COLO829 (cell line): ENCODE measurements at regions not wholly inside any gene's neighbourhood (a gene's known extent, or its start where the extent isn't known, plus 50 kb on each side); places are given as distances from the start of the nearest gene placed in this dataset.

Experiments
- DNase-seq: peaks from one replicate; pipeline ENCODE4 v3.0.0; 2012; ENCODE audit warnings: low spot score

DNA sequence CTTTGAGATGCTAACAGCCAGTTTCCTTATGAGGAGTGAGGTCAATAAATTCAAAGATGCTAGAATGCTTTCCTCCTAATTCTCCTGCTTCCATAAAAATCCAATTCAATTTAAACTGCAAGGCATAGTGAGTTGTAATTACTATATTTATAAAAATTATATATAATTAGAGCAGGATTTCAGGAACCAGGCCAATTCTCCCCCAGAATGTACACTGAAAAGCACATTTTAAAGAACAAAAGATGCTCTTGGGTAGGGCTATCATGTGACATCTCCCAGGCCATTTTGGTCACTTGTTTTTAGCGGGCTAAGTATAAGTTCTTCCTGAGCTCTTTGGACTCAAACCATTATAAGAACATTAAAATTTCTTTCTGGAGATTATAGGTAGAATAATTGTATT is 195.7 kb upstream of the KCNG1 start:
- DNase-seq: no peak

DNA sequence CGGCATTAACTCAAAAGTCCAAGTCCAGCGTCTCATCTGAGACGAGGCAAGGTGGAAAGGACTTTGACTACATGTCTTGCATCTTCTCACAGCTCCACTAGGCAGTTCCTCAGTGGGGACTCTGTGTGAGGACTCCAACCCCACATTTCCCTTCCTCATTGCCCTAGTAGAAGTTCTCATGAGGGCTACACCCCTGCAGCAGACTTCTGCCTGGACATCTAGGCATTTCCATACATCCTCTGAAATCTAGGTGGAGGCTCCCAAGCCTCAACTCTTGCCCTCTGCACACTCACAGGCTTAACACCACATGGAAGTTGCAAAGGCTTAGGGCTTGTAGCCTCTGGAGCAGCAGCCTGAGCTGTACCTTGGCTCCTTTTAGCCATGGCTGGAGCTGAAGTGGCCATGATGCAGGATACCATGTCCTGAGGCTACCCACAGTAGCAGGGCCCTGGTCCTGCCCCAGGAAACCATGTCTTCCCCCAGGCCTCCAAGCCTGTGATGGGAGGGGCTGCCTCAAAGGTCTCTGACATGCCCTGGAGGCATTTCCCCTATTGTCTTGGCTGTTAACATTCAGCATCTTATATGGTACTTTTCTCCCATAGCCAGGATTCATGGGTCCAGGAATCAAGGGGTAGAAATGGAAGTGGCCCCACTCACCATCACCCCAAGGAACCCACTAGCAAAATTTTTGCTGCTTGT is 194.6 kb upstream of the KCNG1 start:
- DNase-seq: no peak

DNA sequence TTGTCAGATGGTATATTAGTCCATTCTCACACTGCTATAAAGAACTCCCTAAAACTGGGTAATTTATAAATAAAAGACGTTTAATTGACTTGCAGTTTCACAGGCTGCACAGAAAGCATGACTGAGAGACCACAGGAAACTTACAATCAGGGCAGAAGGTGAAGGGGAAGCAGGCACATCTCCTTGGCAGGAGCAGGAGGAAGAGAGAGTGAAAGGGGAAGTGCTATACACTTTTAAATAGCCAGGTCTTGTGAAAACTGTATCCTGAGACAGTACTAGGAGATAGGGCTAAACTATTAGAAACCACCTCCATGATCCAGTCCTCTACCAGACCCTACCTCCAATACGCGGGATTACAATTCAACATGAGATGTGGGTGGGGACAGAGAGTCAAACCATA is 193.9 kb upstream of the KCNG1 start:
- DNase-seq: no peak

DNA sequence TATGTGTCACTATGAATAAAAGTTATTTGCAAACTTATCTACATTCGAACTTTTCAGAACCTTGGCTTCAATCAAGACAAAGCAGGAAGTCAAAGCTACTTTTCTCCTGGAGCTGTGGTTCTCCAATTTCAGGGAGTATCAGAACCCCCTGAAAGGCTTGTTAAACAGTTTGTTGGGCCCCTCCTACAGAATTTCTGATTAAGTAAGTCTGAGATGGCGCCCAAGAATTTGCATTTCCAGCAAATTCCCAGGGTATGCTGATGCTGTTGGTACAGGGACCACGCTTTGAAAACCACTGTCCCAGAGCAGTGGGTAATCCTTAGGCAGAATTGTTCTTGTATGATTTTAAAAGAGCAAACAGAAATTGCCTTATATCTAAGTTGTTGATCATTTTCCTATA is 189.9 kb upstream of the KCNG1 start:
- DNase-seq: no peak

DNA sequence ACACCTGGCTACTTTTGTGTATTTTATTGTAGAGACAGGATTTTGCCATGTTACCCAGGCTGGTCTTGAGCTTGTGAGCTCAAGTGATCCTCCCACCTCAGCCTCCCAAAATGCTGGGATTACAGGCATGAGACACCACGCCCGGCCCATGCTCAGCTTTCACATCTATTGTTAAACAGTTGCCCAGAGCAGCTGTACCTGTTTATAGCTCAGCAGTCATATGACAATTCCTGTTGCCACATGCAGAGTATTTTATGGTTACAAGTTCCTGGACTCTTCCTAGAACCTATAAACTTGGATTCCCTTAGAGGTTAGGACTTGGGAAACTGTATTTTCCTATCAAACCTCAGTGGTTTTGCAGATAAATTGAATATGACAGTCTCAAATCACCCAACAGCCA is 188.3 kb upstream of the KCNG1 start:
- no peak for DNase-seq

DNA sequence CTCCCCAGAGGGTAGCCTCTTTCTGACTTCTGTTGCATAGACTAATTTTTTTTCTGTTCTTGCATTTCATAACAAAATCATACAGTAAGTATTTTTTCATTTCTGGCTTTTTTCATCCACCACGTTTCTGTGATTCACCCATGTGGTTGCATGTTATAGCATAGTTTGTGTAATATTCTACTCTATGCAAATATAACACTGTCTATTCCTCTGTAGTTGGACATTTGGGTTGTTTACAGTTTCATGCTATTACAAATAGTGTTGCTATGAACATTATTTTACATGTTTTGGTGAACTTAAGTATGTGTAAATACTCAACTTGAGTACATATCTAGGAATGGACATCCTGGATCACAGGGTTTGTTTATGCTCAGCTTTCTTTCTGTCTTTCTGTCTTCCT is 187.2 kb upstream of the KCNG1 start:
- DNase-seq: no peak

DNA sequence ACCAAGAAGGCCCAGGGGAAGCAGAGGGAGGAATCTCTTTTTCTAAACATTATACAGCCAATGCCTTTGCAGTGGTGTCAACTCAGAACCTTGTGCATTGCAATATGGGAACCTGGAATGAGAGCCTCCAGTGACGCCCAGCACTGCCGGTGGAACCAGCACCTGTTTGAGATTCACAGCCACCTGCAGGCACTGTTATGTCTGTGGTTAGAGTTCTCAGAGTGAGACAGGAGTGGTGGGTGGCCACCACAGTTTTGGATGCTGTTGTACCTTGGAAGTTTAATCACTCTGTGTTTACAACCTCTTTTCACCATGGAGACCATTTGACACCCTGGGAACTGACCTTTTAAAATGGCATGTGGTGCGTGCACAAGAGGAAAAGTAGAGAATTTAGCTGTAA is 185.3 kb upstream of the KCNG1 start:
- DNase-seq: no peak

DNA sequence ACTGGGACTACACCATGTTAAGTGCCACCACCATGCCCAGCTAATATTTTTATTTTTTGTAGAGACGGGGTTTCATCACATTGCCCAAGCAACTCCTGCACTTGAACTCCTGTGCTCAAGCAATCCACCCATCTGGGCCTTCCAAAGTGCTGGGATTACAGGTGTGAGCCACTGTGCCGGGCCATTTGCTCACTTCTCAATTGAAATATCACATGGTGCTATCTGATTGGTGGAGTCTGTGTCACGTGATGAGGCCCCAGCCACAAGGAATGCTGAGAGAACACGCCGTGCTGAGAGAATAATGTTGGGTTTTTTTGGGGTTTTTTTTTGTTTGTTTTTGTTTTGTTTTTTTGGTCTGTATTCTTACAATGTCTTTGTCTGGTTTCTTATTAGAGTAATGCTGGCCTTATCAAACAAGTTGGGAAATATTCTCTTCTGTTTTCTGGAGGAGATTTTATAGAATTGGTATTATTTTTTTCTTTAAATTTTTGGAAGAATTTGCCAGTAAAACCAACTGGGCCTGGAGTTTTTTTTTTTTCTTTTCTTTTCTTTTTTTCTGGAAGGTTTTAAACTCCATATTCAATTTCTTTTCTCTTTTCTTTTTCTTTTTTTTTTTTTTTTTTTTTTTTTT is 183.2 kb upstream of the KCNG1 start:
- DNase-seq: no peak

DNA sequence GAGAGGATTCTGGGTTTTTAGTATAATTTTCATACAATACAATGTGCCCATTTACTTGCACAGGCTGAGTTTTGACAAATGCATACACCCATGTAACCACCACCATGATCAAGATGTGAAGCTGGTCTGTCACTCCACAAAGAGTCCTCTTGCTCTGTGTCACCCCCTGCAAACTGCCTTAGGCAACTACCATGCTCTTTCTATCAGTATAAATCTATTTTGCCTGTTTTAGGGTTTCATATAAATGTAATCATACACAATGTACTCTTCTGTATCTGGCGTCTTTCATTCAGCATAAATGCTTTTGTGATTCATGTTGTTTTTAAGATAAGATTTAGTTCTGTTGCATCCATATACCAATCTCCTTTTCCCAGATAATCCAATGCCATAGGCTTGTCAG is 181.9 kb upstream of the KCNG1 start:
- no peak for DNase-seq

DNA sequence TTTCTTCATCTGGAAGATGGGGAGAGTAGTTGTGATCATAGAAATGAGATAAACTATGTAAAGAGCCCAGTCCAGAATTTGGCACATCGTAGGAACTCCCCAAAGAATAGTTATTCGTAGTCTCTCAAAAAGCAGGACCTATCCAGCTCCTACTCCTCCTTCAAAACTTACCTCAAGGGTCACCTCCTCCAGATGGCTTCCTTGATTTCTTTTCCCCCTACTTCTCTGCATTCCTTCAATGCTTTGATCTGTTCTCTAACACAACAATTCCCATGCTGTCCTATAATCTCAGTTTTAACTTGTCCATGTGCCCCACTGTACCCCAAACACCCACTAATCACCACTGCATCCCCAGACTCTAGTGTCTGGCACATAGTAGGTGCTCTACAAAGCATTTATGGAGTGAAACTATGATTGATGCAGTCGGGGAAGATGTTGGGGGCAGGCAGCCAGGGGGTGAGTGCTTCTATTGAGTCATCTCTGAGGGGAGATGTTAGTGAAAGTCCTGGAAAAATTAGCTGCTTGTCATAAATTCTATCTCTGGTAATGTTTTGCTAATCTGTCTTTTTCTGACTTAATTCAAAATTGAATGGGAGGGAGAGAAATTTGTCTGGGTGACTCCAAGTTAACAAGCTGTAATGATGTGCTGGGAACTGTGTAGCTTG is 181.3 kb upstream of the KCNG1 start:
- no peak for DNase-seq

DNA sequence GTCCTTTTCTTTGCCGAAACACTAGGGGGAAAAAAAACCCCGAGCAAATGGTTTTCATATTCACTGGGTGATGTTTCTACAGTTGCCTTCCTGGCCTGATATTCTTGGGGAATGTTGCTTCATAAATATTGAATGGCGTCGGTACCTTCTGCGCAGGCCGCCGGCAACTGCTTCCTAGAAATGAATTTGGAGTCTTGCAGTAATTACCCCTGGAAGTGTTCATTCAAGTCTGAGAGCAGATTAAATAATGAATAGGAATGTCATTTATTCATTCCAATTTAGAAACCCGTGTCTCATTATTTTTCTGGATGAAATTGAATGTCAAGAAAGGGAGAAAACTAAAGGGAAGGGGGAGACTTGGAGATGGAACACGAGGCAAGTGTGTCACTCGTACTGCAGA is 179.4 kb upstream of the KCNG1 start:
- no peak for DNase-seq

DNA sequence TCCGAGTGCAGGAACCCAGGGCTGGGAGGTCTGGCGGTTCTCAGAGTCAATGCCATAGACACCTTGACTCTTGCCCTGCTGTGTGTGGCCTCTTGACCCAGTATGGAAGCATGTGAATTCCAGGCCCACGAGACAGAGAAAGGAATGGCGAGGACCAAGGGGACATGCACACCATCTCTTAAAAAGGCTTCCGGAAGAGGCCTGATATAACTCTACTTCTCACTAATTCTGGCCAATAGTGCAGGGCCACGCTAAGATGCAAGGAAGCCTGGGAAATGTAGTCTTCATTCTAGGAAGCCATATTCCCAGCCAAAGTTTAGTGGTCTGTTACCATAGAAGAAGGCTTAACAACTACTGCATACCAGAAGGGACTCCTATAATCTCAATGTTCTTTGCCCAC is 177.0 kb upstream of the KCNG1 start:
- no peak for DNase-seq

DNA sequence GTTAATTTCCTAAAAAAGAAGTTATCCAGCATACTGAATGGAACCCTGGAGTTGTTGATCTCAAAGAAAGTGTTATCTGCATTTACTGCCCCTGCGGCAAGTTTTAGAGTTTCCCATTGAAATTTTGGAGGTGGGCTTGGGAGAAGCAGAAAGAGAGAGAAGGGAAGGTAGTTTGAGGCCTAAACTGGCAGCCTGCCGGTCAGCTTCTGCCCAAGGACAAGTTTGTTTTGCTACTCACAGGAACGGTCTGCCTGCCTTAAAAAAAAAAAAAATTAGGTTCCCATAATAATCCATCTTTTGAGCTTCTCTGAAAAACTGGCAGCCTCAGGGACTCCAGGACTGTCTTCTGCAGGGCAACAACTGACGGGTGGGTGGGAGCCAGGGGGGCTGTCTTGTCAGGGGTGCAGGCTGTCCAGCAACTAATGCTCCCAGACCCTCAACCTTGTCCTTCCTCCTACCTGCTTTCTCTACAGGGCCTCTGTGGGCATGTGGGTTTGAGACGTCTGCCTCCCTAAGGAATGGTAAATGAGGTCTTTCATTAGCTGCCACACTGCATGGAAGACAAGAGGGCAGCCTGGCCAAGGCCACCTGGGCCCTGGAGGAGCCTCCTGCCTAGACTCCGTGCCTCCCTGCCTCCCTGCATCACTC is 176.1 kb upstream of the KCNG1 start:
- DNase-seq: no peak

DNA sequence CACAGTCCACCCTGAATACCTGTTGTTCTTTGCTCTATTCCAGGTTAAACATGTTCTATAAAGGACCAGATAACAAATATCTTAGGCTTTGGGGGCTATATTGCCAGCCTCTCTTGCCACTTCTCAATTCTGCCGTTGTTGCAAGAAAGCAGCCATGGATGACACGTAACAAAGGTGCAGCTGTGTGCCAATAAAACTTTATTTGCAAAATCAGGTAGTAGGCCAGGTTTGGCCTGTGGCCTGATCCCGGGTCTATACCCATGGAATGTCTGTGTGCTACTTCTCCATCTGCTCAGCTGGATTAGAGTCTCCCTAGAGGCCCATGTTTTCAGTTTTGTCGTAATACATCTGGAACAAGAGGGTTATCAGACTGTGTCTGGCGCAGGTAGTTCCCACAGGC is 175.3 kb upstream of the KCNG1 start:
- DNase-seq: no peak

DNA sequence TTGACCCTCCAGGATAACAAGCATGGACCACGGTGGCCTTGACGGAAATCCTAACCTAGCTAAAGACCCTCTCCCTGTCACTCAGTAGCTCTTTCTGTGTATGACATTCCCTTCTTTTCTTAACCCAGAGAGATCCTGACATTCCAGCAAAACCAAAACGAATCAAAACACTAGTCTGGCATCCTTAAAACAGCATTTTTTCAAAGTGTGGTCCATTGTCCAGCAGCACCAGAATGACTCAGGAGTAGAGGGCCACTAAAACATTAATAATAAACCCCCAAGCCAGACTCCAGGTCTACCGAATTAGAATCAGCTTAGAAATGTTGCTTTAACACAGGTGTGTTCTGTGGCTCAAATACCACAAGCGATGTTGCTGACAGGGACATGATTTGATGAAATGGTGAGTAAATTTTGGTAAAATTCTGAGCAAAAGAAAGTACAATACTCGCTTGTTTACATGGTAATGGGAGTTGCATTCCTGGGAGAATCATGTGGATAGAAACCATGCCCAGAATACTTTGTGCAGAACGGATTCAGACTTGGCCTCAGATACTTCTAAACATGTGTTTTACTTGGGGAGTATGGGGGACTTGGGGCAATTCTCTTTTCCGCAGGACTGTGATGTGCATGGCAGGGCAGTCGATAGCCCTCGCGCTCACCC is 174.2 kb upstream of the KCNG1 start:
- DNase-seq: no peak

DNA sequence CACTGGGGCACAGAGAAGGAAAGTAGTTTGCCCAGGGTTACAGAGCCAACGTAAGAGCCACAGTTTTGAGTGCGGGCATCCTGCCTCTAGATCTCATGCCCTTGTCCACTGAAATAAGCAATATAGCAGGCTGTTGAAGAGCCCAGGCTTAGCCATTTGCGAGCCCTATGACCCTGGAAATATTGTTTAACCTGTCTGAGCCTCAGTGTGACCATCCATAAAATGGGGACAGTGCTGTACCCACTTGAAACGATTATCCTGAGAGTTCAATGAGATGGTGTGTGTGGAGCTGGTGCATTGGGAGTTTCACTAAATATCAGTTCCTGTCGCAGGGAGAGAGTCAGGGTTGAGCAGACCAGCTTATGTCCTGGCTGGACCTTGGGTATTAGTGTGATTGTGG is 173.1 kb upstream of the KCNG1 start:
- no peak for DNase-seq

DNA sequence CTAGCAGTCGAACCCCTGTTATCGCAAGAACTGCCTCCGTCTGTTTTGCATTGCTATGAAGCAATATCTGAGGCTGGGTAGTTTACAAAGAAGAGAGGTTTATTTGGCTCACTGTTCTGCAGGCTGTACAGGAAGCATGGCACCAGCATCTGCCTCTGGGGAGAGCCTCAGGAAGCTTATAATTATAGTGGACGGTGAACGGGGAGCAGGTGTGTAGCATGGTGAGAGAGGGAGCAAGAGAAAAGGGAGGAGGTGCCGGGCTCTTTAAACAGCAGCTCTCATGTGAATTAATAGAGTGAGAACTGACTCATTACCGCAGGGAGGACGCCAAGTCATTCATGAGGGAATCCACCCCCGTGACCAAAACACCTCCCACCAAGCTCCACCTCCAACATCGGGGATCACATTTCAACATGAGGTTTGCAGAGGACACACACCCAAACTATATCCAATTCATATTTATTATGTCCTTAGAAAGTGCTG is 172.6 kb upstream of the KCNG1 start:
- no peak for DNase-seq

DNA sequence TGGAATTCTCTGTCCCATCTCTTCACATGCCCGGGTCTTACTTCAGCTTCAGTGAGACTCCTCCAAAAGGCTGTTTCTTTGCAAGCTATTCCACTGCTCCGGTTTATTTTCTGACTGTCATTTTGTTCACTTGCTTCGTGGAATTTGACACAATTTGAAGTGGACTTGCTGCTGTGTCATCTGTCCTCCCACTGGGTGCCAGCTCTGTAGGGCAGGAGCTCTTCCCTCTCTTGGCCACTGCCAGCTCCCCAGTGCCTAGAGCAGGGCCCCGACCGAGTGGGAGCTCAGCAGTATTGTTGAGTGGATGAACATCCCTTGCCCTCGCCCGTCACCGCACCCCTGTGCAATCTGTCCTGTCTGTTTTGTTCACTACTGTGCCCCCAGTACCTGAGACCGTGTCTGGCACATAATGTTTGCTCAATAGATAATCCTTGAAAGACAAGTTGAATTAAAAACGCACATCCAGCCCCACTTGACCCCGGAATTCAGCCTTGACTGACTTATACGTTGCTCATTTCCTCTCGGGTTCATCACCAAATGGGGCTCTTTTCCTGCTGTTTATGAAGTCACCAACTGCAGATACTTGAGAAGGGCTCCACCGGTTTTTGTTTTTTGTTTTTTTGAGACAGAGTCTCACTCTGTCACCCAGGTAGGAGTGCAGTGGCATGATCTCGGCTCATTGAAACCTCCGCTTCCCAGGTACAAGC is 170.3 kb upstream of the KCNG1 start:
- no peak for DNase-seq

DNA sequence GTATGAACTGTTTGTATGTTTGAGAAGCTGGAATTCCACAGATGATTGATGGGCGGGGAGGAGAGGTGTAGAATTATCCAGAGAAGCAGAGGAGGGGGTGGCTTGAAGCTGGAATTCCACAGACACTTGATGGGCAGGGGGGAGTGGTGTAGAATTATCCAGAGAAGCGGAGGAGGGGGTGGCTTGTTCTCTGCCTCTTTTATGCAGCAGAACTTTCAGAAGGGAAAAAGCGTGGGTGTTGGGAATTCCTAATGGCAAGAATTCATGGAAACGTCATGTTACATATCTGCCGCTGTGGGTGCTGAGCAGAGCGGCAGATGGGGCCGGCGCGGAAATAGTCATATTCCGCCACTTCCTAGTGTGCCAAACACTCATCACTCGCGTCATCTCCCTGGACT is 167.9 kb upstream of the KCNG1 start:
- peak; percentile 36 for DNase-seq

DNA sequence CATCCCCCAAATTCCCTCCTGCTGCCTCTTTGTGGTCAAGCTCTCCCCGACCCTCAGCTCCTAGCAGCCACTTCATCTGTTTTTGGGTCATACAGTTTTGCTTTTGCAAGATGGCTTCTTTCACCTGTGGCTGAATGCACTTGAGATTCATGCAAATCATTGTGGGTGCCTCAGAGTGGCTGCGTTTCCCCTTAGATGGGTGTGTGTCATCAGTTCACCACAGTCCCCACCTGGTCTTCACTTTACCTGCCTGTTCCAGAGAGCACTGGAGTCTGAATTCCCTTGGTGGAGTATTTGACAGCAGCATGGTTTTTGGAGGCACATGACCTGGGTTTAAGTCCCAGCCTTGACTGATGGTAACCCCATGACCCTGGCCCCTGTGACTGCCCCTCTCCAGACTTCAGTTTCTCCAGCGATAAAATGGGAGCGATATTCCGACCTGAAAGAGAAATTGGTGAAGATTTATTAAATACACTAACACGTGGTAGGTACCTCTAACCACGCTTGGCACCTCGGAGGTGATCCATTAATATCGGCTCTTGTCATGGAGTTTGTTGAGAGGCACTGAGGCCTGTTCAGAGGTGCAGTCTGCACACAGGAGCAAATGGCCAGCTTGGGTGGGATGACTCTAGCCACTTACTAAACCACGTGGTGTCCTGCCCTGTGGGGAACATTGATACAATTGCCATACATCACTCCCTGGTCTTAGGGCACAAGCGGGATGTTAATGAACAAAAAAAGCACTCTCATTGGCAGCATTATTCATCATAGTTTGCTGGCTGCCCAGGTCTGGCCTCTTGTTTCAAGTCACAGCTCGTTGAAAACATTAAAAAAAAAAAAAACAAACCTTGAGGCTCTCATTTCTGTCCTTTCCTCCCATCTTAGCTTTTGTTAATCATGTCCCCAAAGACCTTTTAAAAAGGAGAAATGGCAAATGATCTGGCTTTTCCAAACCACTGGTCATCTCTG is 167.2 kb upstream of the KCNG1 start:
- DNase-seq: no peak

DNA sequence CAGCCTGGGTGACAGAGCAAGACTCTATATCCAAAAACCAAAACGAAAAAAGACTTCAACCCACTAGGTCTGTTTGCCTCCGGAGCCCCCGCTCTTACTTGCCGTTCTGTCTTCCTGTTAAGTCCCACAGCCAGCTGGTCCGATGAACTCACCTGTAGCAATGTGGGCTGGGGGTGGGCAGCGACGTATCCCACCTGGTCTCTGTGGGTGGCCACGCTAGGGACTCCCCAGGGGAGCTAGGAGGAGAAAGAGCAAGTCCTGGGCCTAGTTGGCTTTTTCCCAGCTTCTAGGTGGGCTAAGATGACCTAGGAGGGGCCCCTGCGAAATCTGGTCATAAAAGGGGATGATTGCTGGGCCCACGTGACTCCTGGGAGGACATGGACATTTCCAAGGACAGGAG is 166.0 kb upstream of the KCNG1 start:
- no peak for DNase-seq
